Anterior cingulate cortex (tissue), 58 donors: ENCODE measurements at regions not wholly inside any gene's neighbourhood (a gene's known extent, or its start where the extent isn't known, plus 50 kb on each side); places are given as distances from the start of the nearest gene placed in this dataset.

Source experiments
- DNase-seq, 58 donors: peaks; one replicate each; lab custom pipeline; 2025; lab: John Stamatoyannopoulos, UW

DNA sequence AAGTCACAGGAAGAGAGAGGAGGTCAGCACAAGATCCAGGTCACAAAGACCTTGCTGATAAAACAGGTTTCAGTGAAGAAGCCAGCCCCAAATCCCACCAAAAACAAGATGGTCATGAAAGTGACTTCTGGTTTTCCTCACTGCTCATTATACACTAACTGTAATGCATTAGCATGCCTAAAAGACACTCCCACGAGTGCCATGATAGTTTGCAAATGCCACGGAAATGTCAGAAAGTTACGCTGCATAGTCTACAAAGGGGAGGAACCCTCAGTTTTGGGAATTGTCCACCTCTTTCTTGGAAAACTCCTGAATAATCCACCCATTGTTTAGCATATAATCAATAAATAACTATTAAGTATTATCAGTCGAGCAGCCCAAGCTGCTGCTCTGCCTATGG lies 427.2 kb downstream of the RFPL4B start:
- DNase-seq = no peak

DNA sequence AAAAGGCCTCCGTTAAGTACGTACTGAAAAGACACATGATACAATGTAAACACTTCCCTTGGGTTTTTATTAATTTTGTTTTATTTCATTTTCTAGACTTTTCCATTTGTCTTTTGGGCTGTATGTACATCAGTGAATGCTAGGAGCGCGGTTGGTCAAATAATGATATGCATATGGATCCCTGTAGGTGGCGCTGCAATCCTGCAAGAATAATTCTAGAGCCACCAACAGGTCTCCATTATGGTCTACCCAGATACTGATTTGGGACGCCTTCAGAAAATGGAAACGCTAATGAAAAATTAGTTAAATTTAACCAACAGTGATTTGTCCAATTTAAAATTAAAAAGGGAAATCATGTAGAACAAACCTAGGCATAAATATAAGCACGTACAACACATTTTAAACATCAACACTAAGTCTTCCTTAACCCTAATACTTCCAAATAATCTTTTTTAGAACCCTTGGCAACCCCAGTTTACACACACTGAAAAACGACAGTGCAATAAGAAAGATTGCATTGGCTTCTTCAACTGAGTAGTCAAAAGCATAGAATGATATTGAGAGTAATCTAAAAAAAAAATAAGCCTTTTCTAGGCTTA lies 433.5 kb downstream of the RFPL4B start:
- peak in 50 of 58 donors; percentile 1 to 72 (median 36) for DNase-seq

DNA sequence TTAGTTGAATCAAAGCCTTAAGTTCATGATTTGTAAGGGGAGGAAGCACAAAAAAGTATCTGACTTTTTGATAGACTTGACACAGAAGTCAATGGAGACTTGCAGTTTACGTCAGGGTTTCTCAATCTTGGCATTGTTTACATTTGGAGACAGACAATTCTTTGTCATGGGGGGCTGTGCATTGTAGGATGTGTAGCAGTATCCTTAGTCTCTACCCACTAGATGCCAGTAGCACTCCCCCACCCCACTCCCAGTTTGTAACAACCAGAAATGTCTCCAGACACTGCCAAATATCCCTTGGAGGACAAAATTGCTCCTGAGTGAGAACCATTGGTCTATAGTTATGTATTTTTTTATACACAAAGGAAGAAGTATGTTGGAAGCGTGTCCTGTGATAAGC lies 434.1 kb downstream of the RFPL4B start:
- DNase-seq = peak in 6 of 58 donors; percentile 1 to 3 (median 1)

DNA sequence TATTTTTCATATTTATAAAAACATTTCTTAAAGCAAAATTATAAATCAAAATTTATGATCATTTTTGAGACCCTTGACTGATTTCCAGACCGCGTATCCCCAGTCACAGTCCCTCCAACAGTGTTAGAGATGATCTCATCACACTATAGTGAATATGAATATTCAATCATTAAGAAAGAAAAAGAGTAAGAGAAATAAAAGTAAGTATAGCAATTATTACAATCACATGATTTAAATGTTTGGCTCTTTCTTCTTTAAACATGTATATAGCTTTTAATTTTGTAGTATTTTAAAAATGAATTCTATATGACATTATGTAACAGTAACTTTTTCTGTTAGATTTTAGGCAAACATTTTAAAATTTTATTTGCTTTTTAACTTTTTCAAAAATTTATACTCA lies 438.3 kb downstream of the RFPL4B start:
- DNase-seq = no peak

DNA sequence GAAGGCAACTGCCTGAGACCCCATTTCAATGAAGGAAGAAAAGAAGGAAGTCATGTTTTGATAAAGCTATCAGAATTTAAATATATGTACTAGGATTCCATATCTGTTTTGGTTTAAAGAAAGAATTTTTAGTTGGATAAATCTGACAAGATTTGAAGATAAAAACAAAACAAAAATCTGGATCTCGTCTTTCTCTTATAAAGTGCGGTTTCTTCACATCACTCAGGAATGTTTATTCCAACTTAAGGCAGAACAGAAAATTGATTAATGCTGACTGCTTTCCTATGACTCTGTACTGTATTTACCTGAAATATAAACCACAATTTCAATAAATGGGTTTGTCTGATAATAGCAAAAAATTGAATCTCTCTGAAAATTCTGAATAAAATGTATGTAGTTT lies 439.7 kb downstream of the RFPL4B start:
- DNase-seq = no peak

DNA sequence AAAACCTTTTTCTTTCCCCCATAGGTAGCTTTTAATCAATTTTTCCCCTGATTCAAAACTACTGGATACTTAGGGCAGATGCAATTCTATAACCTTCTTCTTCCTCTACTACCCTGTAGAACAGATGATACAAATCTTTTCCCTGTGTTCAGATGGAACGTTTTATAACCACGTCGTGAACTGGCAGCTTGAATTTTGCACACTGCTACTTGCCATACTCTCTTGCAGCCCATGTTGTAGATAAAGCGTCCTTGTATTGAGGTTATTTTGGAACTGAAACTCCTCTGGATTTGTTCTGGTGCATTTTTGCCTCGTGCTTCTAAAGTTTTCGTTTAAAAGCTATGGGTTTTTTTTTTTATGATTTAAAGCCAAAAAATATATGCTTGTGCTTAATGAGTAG lies 440.2 kb downstream of the RFPL4B start:
- DNase-seq = no peak

DNA sequence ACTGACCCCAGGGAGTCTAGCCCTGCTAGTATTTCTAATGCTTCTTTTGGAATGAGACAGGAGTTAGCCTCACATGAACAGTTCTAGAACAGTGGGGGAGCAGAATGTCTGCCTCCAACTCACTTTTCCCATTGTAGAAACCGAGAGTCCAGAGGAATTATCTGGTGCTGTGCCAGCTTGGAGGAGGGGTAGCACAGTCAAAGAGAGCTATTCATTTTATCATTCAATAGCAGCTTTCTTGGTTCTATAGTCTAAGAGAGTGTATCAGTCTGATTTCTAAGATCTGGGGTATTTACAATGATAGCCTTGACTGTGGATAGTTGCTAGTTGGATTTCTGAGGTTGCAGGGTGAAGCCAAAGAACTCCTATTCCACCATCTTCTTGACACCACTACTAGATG lies 448.2 kb downstream of the RFPL4B start:
- no peak for DNase-seq

DNA sequence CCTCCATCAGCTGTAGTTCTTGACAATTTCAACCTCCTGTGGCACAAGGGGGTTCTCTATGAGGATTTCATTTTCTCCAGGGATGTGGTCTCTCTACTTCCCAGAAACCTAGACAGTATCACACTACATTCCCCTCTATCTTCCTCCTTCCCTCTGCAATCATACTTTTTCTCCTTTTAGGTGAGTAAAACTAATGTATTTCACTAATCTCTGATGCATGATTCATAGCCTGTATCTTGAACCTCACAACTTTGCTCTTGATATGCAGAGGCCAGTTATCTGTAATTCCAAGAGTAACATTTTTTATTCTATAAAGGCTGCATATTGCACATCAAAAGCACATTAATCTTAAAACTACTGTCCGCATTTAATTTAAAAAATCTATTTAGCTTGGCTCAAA lies 449.6 kb downstream of the RFPL4B start:
- no peak for DNase-seq

DNA sequence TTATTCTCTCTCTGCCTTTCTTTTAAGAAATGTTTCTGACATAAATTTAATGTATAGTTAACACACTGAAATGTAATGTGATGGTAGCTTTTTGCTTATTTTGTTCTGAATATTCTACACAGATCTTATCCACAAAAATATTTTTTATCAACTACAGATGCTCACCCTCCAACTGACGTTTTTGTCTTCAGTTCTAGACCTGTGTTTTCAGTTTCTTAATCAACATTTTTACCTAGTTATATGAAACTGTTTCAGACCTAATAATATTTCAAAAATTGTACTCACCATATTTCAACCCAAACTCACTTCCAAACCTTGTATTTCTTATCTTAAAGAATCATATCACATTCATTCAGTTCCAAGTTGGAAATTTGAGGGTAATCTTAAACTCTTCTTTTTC lies 452.8 kb downstream of the RFPL4B start:
- DNase-seq = no peak

DNA sequence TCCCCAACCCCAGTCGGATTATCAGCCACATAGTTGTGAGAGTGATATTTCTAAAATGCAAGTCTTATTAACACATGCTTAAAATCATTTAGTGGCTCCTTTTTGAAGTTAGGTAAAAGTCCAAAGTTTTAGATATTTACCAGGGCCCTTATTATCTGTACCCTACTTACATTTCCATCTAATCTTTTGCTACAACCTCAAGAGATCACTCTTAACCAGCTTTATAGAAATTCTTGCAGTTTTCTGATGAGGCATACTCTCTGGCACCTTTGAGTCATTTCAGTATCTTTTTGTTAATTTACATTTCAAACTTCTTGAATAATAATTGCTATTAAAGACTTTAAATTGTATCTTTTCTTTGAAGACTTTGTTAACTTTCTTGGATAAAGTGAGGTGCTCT lies 453.3 kb downstream of the RFPL4B start:
- DNase-seq = no peak

DNA sequence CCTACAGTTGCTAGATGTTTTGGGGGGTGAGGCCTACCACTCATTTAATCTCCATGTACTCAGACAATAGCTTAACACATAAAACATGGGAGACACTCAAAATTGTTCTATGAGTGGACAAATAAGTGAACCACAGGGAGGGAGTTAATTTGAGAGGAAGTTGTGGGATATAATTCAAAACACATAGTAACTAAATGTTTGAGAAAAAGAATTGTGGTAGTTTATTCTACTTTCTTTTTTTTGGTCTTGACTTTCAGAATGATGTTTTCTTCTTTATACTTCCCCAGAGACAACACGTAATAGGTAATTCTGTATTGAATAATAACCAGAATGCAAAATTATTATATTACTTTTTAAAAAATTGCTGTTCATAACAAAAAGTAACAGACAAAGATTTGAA lies 453.8 kb downstream of the RFPL4B start:
- no peak for DNase-seq

DNA sequence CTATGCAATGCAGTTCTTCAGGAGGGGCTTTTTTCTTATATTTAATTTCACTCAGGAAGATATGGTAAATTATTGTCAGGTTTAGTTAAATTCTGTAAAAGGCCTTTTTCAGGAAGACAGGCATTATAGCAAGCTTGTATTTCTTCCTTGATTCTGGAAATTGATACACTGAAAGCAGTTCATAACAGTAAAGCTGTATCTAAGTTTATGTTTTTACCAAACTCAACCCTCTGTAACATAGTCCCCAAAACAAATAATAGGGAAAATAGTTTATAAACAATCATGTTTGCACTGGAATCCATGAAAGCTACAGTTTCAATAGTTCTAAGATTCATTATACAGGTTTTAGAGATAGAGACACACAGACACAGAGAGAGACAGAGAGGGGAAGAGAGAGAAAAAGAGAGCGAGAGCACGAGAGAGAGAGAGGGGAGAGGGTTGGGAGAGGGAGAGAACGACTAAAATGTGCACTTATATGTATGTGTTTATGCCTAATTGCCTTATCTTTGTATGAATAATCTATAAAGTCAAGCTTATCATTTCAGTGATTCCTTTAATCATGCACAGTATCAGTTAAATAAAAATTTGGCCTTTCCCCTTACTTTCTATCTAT lies 454.4 kb downstream of the RFPL4B start:
- no peak for DNase-seq

DNA sequence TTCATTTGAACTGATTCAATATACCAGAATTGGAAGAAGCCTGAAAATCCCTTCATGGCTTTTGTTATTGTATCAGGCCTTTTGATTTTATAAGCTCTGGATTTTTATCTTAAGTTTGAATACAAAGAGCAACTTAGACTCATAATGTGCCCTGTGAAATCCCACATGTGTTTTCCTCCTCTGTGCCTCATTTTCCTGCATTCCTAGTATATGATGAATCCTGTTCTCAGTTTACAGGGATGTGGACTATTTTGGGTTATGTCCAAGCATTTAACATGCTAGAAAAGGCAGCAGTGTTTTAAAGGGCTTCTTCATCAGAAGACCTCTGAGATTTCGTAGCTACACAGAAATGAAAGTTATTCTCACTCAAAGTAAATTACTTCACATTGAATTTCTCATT lies 455.0 kb downstream of the RFPL4B start:
- no peak for DNase-seq

DNA sequence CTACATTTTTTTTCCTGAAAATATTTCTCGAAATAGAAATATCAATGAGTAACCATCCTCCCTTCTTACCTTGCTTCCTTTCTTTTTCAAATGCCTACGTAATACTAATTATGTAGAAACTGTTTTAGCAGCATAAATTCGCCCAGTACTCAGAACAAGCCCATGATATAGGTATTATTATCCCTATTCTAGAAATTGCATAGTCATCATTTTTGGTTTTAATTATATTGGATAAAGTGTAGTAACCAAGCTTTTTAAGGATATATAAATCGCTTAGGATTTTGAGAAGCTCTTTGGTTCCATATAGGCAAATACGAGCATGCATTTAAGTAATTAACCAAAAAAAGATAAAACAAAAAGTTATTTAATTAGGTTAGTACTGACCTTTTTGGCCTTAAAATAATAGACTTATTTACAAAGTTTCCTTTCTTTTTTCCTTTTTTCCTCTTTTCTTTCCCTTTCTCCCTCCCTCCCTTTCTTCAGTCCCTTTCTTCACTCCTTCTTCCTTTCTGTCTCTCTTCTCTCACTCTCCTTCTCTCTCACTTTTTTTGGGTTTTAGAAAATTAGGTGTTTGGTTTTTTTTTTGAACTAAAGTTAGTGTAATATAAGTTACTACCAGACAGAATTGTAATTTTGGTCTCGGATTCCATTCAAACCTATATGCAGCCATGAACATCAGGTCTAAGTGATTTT lies 457.7 kb downstream of the RFPL4B start:
- DNase-seq = no peak

DNA sequence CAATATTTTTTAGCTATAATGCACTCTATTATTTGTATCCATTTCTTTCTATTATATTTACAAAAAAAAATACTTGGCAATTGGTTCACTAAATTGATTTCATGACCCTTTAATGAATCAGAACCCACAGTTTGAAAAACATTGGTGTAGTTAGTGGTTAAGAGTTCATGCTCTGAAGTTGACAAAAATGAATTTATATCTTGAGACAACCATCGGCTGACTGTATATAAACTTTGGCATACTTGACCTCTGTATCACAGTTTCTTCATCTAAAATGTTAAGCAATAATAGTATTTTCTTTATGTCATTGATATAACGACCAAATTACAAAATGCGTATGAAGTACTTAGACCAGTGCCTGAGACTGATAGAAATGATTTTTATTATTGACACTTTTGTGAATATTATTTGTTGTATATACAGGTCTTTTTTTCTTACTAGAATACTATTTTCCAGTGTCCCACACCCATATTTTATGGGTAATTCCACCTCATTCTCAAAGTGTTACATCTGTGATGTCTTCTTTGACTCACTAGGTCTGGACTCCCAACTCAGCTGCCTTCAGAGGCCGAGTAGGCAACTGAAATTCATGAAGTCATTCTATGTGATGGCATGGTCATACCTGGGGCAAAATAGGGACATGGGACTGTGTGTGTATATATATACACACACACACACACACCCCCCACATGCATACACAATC lies 459.2 kb downstream of the RFPL4B start:
- no peak for DNase-seq

DNA sequence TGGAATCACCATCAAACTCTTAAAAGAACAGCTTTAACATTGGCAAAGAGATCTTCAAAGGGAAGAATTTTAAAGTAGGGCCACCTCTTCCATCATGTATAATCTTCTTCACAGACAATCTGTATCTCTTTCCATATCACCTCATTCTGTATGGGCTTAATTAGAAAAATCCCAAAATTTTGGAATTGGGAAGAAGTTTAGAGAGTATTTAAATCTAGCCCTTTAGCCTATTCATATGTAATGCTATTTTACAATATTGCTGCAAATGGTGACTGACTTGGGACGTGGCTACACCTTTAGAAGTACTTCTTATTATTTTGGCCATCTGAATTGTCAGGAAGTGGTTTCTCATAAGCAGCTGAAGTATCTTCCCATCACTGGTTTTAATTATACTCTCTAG lies 474.3 kb downstream of the RFPL4B start:
- no peak for DNase-seq

DNA sequence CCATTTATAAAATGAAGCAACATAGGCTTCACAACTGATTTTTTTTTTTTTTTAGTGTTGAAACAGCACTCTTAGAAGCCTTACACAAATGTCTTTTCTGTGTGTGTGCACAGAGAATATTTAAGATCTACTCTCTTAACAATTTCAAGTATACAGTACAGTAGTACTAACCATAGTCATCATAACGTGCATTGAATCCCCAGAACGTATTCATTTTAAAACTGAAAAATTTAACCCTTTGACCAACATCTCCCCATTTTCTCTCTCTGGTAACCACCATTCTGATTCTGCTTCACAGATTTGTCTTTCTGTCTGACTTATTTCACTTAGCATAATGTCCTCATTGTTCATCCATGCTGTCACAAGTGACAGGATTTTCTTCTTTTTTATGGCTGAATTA lies 475.6 kb downstream of the RFPL4B start:
- no peak for DNase-seq

DNA sequence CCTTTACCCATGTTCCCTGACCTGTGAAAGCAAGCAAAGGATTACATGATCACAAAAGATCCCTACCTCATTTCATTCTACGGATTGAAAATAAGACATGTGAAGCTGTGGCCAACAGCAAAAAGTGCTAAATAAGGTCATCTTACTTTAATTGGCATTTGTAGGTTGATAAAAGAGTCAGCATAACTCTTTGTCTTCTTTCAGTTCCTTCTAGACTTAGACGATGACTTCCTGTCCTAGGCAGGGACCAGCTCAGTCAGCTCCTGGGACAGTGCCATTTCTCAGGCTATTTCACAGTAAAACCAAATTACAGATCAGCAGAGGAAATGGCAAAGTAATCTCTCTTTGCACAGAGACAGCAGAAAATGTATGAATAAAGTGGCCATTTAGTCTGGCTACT lies 480.7 kb downstream of the RFPL4B start:
- peak in 9 of 58 donors; percentile 1 to 18 (median 8) for DNase-seq

DNA sequence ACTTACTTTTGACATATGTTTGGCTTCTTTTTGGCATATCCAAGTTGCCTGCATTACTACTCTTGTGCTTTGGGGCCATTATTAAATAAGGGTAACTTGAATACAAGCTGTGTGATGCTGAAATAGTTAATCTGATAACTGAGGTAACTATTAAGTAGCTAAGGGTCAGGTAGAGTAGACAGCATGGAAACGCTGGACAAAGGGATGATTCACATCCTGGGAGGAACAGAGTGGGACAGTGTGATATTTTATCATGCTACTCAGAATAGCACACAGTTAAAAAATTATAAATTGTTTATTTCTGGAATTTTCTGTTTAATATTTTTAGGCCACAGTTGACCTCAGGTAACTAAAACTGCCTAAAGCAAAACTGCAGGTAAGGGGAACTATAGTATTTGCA lies 483.9 kb downstream of the RFPL4B start:
- no peak for DNase-seq

DNA sequence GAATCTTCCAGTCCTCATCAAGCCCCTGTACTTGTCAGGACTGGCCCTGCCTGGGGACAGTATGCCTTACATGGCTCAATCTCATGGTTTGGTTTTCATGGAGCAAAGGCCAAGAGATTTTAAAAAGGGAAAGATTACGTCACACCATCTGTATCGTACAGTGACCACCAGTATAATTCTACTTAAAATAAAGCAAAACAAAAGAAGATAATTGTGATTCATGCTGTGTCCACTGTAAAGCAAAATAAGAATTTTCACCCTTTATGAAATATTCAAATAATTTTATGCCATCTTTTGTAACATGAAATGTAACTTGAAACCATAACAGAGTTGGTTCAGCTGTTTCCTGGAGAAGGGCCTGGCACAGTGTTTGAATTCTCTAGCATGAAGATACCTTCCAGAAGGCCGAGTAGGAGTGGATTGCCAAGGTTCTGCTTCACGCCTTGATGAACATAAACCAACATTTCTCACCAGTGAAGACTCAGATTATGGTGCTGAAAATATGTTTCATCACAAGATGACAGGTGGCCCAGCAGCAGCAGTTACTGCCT lies 486.5 kb downstream of the RFPL4B start:
- peak in 24 of 58 donors; percentile 2 to 74 (median 28) for DNase-seq

DNA sequence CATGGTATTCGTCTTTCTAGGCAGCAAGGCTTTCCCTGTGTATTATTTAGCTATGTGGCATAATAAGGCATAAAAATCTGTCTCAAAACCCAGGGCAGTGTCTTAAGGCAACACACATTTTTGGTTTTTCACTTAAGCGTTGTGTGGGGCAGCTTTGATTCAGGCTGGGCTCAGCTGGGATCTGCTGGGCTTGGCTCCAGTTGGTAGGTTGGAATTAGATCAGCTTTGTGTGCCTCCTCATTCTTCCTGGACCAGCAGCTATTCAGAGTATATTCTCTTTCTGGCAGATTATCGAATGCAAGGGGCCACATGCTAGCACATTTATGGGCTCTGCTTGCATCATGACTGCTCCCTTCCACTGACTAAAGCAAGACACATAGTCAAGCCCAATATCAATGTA lies 487.9 kb downstream of the RFPL4B start:
- peak in 11 of 58 donors; percentile 2 to 18 (median 5) for DNase-seq
